ENCODE measurements at regions not wholly inside any gene's neighbourhood (a gene's known extent, or its start where the extent isn't known, plus 50 kb on each side); places are given as distances from the start of the nearest gene placed in this dataset.

- no peak for TF ChIP-seq GATA2 (IDR thresholded peaks at IDR 0.05; ENCODE audit: low read depth, low read length)
- no peak for TF ChIP-seq GATA3 (IDR thresholded peaks at IDR 0.05; ENCODE audit: low read depth, low read length)
Measured at GRCh38 chr15:69992348-69992747, 105.4 kb downstream of the TLE3 start.
